GM23338 (cell line): ENCODE measurements at regions not wholly inside any gene's neighbourhood (a gene's known extent, or its start where the extent isn't known, plus 50 kb on each side); places are given as distances from the start of the nearest gene placed in this dataset.

Experiments
- CREB1 ChIP-seq: fragments of 250-450 bp; sonication (Bioruptor Pico); IDR thresholded peaks from 2 replicates; pipeline ENCODE4 v1.5.0; 2020; ENCODE audit warnings: low read depth, mild to moderate bottlenecking, moderate library complexity
- EZH2 ChIP-seq: fragments of 200-600 bp; sonication (generic); IDR thresholded peaks from one replicate; pipeline ENCODE4 v1.8.0; 2017; ENCODE audit warnings: antibody characterized with exemption, mild to moderate bottlenecking, low read depth; ENCODE audit not compliant: unreplicated experiment
- EZH2phosphoT487 ChIP-seq: fragments of 200-600 bp; sonication (generic); IDR thresholded peaks from one replicate; pipeline ENCODE4 v1.8.1; 2018; ENCODE audit warnings: antibody characterized with exemption; ENCODE audit not compliant: unreplicated experiment
- JUNB ChIP-seq: IDR thresholded peaks from one replicate; pipeline ENCODE4 v1.6.1; 2016; ENCODE audit warnings: antibody characterized with exemption; ENCODE audit not compliant: unreplicated experiment
- POLR2AphosphoS5 ChIP-seq: IDR thresholded peaks from 2 replicates; pipeline ENCODE4 v1.6.1; 2016; ENCODE audit warnings: antibody characterized with exemption, low read depth
- ZNF114 ChIP-seq: fragments of 250-450 bp; sonication (Bioruptor Pico); IDR thresholded peaks from 2 replicates; pipeline ENCODE4 v1.5.0; 2020; ENCODE audit warnings: mild to moderate bottlenecking, moderate library complexity
- ZNF331 ChIP-seq: fragments of 250-450 bp; sonication (Bioruptor Pico); IDR thresholded peaks from 2 replicates; pipeline ENCODE4 v1.5.0; 2020; ENCODE audit warnings: low read depth, mild to moderate bottlenecking, moderate library complexity
- TF ChIP-seq, protein P1 (sequence below), 2 experiments: fragments of 200-600 bp in 1 of 2; sonication (generic) in 1 of 2; conservative IDR thresholded peaks; 2 replicates each; pipeline versions ENCODE4 v1.5.1 to v1.6.1; 2016 to 2017; ENCODE audit warnings: antibody characterized with exemption in 2 of 2, low read depth in 2 of 2, mild to moderate bottlenecking in 2 of 2, moderate library complexity in 1 of 2
- TF ChIP-seq, protein P2 (sequence below): IDR thresholded peaks from one replicate; pipeline ENCODE4 v1.6.1; 2018; ENCODE audit warnings: antibody characterized with exemption; ENCODE audit not compliant: unreplicated experiment
- TF ChIP-seq, protein P3 (sequence below): IDR thresholded peaks from 2 replicates; pipeline ENCODE4 v1.6.1; 2016; ENCODE audit warnings: antibody characterized with exemption
- TF ChIP-seq, protein P4 (sequence below): fragments of 250-450 bp; sonication (Bioruptor Pico); IDR thresholded peaks from 2 replicates; pipeline ENCODE4 v1.5.0; 2020; ENCODE audit warnings: mild to moderate bottlenecking, moderate library complexity

DNA sequence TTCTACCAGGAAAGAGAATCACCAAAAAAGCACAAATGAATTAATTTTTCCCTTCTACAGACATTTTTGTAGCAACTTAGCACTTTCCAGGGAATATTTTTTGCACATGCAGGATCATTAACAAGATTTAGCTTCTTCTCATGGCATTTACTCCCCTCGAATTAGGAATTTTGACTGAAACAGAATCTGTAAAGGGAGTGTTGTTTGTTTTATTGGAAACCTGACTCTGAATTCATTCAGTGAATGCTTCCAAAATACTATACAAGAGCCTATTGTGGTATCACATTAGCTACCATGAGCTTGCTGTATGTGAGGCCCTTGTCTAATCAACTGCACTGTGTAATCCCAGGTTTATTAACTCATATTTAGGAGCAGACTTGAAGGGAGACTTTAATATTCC, 130.4 kb upstream of the ATP10A start:
- TF ChIP-seq CREB1 (CRISPR knock-in tag): no peak
- TF ChIP-seq, protein P1, sequence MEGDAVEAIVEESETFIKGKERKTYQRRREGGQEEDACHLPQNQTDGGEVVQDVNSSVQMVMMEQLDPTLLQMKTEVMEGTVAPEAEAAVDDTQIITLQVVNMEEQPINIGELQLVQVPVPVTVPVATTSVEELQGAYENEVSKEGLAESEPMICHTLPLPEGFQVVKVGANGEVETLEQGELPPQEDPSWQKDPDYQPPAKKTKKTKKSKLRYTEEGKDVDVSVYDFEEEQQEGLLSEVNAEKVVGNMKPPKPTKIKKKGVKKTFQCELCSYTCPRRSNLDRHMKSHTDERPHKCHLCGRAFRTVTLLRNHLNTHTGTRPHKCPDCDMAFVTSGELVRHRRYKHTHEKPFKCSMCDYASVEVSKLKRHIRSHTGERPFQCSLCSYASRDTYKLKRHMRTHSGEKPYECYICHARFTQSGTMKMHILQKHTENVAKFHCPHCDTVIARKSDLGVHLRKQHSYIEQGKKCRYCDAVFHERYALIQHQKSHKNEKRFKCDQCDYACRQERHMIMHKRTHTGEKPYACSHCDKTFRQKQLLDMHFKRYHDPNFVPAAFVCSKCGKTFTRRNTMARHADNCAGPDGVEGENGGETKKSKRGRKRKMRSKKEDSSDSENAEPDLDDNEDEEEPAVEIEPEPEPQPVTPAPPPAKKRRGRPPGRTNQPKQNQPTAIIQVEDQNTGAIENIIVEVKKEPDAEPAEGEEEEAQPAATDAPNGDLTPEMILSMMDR (conservative IDR thresholded peaks at IDR 0.05; ENCODE audit: low read depth in 2 of 2): no peak
- TF ChIP-seq, protein P2, sequence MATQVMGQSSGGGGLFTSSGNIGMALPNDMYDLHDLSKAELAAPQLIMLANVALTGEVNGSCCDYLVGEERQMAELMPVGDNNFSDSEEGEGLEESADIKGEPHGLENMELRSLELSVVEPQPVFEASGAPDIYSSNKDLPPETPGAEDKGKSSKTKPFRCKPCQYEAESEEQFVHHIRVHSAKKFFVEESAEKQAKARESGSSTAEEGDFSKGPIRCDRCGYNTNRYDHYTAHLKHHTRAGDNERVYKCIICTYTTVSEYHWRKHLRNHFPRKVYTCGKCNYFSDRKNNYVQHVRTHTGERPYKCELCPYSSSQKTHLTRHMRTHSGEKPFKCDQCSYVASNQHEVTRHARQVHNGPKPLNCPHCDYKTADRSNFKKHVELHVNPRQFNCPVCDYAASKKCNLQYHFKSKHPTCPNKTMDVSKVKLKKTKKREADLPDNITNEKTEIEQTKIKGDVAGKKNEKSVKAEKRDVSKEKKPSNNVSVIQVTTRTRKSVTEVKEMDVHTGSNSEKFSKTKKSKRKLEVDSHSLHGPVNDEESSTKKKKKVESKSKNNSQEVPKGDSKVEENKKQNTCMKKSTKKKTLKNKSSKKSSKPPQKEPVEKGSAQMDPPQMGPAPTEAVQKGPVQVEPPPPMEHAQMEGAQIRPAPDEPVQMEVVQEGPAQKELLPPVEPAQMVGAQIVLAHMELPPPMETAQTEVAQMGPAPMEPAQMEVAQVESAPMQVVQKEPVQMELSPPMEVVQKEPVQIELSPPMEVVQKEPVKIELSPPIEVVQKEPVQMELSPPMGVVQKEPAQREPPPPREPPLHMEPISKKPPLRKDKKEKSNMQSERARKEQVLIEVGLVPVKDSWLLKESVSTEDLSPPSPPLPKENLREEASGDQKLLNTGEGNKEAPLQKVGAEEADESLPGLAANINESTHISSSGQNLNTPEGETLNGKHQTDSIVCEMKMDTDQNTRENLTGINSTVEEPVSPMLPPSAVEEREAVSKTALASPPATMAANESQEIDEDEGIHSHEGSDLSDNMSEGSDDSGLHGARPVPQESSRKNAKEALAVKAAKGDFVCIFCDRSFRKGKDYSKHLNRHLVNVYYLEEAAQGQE: no peak
- TF ChIP-seq EZH2: no peak
- TF ChIP-seq POLR2AphosphoS5: no peak
- TF ChIP-seq ZNF331 (CRISPR knock-in tag): no peak
- TF ChIP-seq EZH2phosphoT487: no peak
- TF ChIP-seq JUNB: no peak
- no peak for TF ChIP-seq ZNF114
- TF ChIP-seq, protein P3, sequence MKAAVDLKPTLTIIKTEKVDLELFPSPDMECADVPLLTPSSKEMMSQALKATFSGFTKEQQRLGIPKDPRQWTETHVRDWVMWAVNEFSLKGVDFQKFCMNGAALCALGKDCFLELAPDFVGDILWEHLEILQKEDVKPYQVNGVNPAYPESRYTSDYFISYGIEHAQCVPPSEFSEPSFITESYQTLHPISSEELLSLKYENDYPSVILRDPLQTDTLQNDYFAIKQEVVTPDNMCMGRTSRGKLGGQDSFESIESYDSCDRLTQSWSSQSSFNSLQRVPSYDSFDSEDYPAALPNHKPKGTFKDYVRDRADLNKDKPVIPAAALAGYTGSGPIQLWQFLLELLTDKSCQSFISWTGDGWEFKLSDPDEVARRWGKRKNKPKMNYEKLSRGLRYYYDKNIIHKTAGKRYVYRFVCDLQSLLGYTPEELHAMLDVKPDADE: no peak
- TF ChIP-seq, protein P4, sequence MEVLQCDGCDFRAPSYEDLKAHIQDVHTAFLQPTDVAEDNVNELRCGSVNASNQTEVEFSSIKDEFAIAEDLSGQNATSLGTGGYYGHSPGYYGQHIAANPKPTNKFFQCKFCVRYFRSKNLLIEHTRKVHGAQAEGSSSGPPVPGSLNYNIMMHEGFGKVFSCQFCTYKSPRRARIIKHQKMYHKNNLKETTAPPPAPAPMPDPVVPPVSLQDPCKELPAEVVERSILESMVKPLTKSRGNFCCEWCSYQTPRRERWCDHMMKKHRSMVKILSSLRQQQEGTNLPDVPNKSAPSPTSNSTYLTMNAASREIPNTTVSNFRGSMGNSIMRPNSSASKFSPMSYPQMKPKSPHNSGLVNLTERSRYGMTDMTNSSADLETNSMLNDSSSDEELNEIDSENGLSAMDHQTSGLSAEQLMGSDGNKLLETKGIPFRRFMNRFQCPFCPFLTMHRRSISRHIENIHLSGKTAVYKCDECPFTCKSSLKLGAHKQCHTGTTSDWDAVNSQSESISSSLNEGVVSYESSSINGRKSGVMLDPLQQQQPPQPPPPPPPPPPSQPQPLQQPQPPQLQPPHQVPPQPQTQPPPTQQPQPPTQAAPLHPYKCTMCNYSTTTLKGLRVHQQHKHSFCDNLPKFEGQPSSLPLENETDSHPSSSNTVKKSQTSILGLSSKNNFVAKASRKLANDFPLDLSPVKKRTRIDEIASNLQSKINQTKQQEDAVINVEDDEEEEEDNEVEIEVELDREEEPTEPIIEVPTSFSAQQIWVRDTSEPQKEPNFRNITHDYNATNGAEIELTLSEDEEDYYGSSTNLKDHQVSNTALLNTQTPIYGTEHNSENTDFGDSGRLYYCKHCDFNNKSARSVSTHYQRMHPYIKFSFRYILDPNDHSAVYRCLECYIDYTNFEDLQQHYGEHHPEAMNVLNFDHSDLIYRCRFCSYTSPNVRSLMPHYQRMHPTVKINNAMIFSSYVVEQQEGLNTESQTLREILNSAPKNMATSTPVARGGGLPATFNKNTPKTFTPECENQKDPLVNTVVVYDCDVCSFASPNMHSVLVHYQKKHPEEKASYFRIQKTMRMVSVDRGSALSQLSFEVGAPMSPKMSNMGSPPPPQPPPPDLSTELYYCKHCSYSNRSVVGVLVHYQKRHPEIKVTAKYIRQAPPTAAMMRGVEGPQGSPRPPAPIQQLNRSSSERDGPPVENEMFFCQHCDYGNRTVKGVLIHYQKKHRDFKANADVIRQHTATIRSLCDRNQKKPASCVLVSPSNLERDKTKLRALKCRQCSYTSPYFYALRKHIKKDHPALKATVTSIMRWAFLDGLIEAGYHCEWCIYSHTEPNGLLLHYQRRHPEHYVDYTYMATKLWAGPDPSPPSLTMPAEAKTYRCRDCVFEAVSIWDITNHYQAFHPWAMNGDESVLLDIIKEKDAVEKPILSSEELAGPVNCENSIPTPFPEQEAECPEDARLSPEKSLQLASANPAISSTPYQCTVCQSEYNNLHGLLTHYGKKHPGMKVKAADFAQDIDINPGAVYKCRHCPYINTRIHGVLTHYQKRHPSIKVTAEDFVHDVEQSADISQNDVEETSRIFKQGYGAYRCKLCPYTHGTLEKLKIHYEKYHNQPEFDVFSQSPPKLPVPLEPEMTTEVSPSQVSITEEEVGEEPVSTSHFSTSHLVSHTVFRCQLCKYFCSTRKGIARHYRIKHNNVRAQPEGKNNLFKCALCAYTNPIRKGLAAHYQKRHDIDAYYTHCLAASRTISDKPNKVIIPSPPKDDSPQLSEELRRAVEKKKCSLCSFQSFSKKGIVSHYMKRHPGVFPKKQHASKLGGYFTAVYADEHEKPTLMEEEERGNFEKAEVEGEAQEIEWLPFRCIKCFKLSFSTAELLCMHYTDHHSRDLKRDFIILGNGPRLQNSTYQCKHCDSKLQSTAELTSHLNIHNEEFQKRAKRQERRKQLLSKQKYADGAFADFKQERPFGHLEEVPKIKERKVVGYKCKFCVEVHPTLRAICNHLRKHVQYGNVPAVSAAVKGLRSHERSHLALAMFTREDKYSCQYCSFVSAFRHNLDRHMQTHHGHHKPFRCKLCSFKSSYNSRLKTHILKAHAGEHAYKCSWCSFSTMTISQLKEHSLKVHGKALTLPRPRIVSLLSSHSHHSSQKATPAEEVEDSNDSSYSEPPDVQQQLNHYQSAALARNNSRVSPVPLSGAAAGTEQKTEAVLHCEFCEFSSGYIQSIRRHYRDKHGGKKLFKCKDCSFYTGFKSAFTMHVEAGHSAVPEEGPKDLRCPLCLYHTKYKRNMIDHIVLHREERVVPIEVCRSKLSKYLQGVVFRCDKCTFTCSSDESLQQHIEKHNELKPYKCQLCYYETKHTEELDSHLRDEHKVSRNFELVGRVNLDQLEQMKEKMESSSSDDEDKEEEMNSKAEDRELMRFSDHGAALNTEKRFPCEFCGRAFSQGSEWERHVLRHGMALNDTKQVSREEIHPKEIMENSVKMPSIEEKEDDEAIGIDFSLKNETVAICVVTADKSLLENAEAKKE (CRISPR knock-in tag): no peak
